CD4-positive, alpha-beta memory T cell (primary cell): ENCODE measurements at regions not wholly inside any gene's neighbourhood (a gene's known extent, or its start where the extent isn't known, plus 50 kb on each side); places are given as distances from the start of the nearest gene placed in this dataset.

Source experiments
- CTCF ChIA-PET: fragments of 350-600 bp; sonication (Branson Sonifier 250); formaldehyde crosslinking; loops from one replicate; lab custom pipeline; 2021; ENCODE audit warnings: inconsistent platforms; ENCODE audit not compliant: partially characterized antibody; lab: Charles Lee
- POLR2A ChIA-PET: fragments of 350-600 bp; sonication (Branson Sonifier 250); formaldehyde crosslinking; loops from one replicate; lab custom pipeline; 2021; ENCODE audit not compliant: partially characterized antibody; lab: Charles Lee
- DNase-seq, 5 donors: peaks; one replicate each; pipeline versions ENCODE4 v3.0.0 to v3.0.0-alpha.2; 2020 to 2022; ENCODE audit warnings: mixed read lengths in 1 of 5
- H3K27ac ChIP-seq: one replicate; pipeline ENCODE4 v1.7.0; 2013; ENCODE audit warnings: low read depth, low read length
- H3K27me3 ChIP-seq: 2 replicates; pipeline ENCODE4 v1.7.0; 2013; ENCODE audit warnings: mild to moderate bottlenecking, low read length, moderate library complexity; ENCODE audit not compliant: insufficient read depth
- H3K36me3 ChIP-seq: 2 replicates; pipeline ENCODE4 v1.7.0; 2013; ENCODE audit warnings: mild to moderate bottlenecking, low read length, moderate library complexity; ENCODE audit not compliant: insufficient read depth
- H3K4me1 ChIP-seq: 2 replicates; pipeline ENCODE4 v1.7.0; 2013; ENCODE audit warnings: mild to moderate bottlenecking, low read length, moderate library complexity; ENCODE audit not compliant: insufficient read depth
- H3K4me3 ChIP-seq, 2 donors: one replicate each; pipeline ENCODE4 v1.7.0; 2013; ENCODE audit warnings: low read length in 2 of 2, mild to moderate bottlenecking in 1 of 2
- H3K9me3 ChIP-seq, 2 donors: one replicate each; pipeline ENCODE4 v1.7.0; 2013; ENCODE audit warnings: low read length in 2 of 2, control low read depth in 1 of 2; ENCODE audit not compliant: control insufficient read depth in 1 of 2
- H3K27ac Mint-ChIP-seq, 7 donors: one replicate each; pipeline ENCODE4 v1.8.0; 2020 to 2021; ENCODE audit warnings: mixed read lengths in 7 of 7, mild to moderate bottlenecking in 6 of 7, inconsistent platforms in 3 of 7, moderate library complexity in 3 of 7
- H3K27me3 Mint-ChIP-seq, 2 donors: one replicate each; pipeline ENCODE4 v1.8.0; 2020 to 2021; ENCODE audit warnings: mixed read lengths in 2 of 2
- H3K36me3 Mint-ChIP-seq, 2 donors: one replicate each; pipeline ENCODE4 v1.8.0; 2020 to 2021; ENCODE audit warnings: mixed read lengths in 2 of 2, inconsistent platforms in 1 of 2, mild to moderate bottlenecking in 1 of 2
- H3K4me1 Mint-ChIP-seq, 4 donors: one replicate each; pipeline ENCODE4 v1.8.0; 2020 to 2021; ENCODE audit warnings: mixed read lengths in 4 of 4, mild to moderate bottlenecking in 1 of 4
- H3K4me3 Mint-ChIP-seq, 8 donors: one replicate each; pipeline ENCODE4 v1.8.0; 2020 to 2021; ENCODE audit warnings: mixed read lengths in 8 of 8, mild to moderate bottlenecking in 7 of 8, moderate library complexity in 6 of 8, inconsistent platforms in 3 of 8
- H3K9me3 Mint-ChIP-seq, 8 donors: one replicate each; pipeline ENCODE4 v1.8.0; 2020 to 2021; ENCODE audit warnings: mixed read lengths in 8 of 8, mild to moderate bottlenecking in 5 of 8, inconsistent platforms in 3 of 8, moderate library complexity in 1 of 8
- intact Hi-C: fragments of 100-400 bp; cut with micrococcal nuclease; formaldehyde crosslinking; loops from one replicate; pipeline ENCODE4 v1.15.1; 2023

- intact Hi-C loops, result no loop called here
- no peaks in the 10 kb centered on the region for H3K4me1 Mint-ChIP-seq
- ChIA-PET POLR2A (no interaction called here), CTCF (interaction anchor here (0.7 to 1.5 kb wide), 2 partner anchors 9 to 283 kb away, joined by 3 to 4 read pairs; no protein-coding TSS in a partner anchor)
- H3K27me3 Mint-ChIP-seq, result no peaks in the 10 kb centered on the region
- H3K4me3 Mint-ChIP-seq, result no peak overlapping the region
- Histone ChIP-seq H3K36me3 (no peaks in the 10 kb centered on the region), H3K27me3 (no peaks in the 10 kb centered on the region), H3K4me3 (no peak overlapping the region), H3K27ac (no peak overlapping the region), H3K4me1 (no peaks in the 10 kb centered on the region), H3K9me3 (no peaks in the 10 kb centered on the region)
- no peak overlapping the region for H3K27ac Mint-ChIP-seq
- H3K36me3 Mint-ChIP-seq, result no peaks in the 10 kb centered on the region
- no peaks in the 10 kb centered on the region for H3K9me3 Mint-ChIP-seq
- DNase-seq, result no peak
Measured at GRCh38 chr4:71268166-71268565, 70.7 kb upstream of the SLC4A4 start.

GRCh38 chr4:71269233-71269632 lies 69.6 kb upstream of the SLC4A4 start:
- no peak overlapping the region for H3K27ac Mint-ChIP-seq
- Histone ChIP-seq H3K36me3 (no peaks in the 10 kb centered on the region), H3K9me3 (no peaks in the 10 kb centered on the region), H3K27me3 (no peaks in the 10 kb centered on the region), H3K4me3 (no peak overlapping the region), H3K4me1 (no peaks in the 10 kb centered on the region), H3K27ac (no peak overlapping the region)
- no peak for DNase-seq
- CTCF ChIA-PET, result no interaction called here
- H3K36me3 Mint-ChIP-seq, result no peaks in the 10 kb centered on the region
- intact Hi-C loops, result no loop called here
- H3K9me3 Mint-ChIP-seq, result no peaks in the 10 kb centered on the region
- POLR2A ChIA-PET, result no interaction called here
- H3K4me3 Mint-ChIP-seq, result no peak overlapping the region
- peaks cover 0 to 3% (median under 1%) of the 10 kb centered on the region in 4 donors for H3K4me1 Mint-ChIP-seq
- no peaks in the 10 kb centered on the region for H3K27me3 Mint-ChIP-seq

GRCh38 chr4:71270901-71271300 lies 67.9 kb upstream of the SLC4A4 start:
- H3K4me1 Mint-ChIP-seq, result peaks cover 9 to 19% (median 13%) of the 10 kb centered on the region in 4 donors
- intact Hi-C loops, result loop anchor here (1.0 to 2.0 kb wide), 2 partner anchors 442 to 1032 kb away; no protein-coding TSS in a partner anchor

GRCh38 chr4:71272976-71273375 lies 65.8 kb upstream of the SLC4A4 start:
- H3K36me3 ChIP-seq, result no peaks in the 10 kb centered on the region
- H3K4me3 ChIP-seq, result no peak overlapping the region
- H3K27ac ChIP-seq, result no peak overlapping the region
- peaks cover 0 to 1% (median 0%) of the 10 kb centered on the region in 8 donors for H3K9me3 Mint-ChIP-seq
- no peaks in the 10 kb centered on the region for H3K27me3 ChIP-seq
- DNase-seq, result no peak
- intact Hi-C loops, result no loop called here
- no peak overlapping the region for H3K4me3 Mint-ChIP-seq
- no peaks in the 10 kb centered on the region for H3K27me3 Mint-ChIP-seq
- H3K4me1 ChIP-seq, result peaks cover 13% of the 10 kb centered on the region
- no peaks in the 10 kb centered on the region for H3K36me3 Mint-ChIP-seq
- H3K9me3 ChIP-seq, result no peaks in the 10 kb centered on the region
- ChIA-PET CTCF (no interaction called here), POLR2A (no interaction called here)
- peaks cover 14 to 32% (median 22%) of the 10 kb centered on the region in 4 donors for H3K4me1 Mint-ChIP-seq
- no peak overlapping the region for H3K27ac Mint-ChIP-seq

More at GRCh38 chr4:71270901-71271300, 67.9 kb upstream of the SLC4A4 start:
- H3K27ac ChIP-seq, result no peak overlapping the region
- H3K4me1 ChIP-seq, result peaks cover 13% of the 10 kb centered on the region
- ChIA-PET POLR2A (no interaction called here), CTCF (interaction anchor here (1.3 kb wide), 1 partner anchor 1032 kb away, joined by 3 read pairs; no protein-coding TSS in a partner anchor)
- no peaks in the 10 kb centered on the region for H3K36me3 ChIP-seq
- H3K9me3 ChIP-seq, result no peaks in the 10 kb centered on the region
- Mint-ChIP-seq H3K27me3 (no peaks in the 10 kb centered on the region), H3K4me3 (no peak overlapping the region), H3K36me3 (no peaks in the 10 kb centered on the region), H3K9me3 (no peaks in the 10 kb centered on the region), H3K27ac (no peak overlapping the region)
- H3K27me3 ChIP-seq, result no peaks in the 10 kb centered on the region
- DNase-seq, result peak in 4 of 5 donors; percentile 6 to 19 (median 14)
- no peak overlapping the region for H3K4me3 ChIP-seq

- Mint-ChIP-seq H3K36me3 (no peaks in the 10 kb centered on the region), H3K9me3 (peaks cover 0 to 1% (median 0%) of the 10 kb centered on the region in 8 donors), H3K4me3 (peak overlapping the region in 4 of 8 donors; percentile 39 to 65 (median 49)), H3K27me3 (no peaks in the 10 kb centered on the region), H3K4me1 (peaks cover 14 to 32% (median 24%) of the 10 kb centered on the region in 4 donors), H3K27ac (peak overlapping the region in 3 of 7 donors; percentile 24 to 57 (median 50))
- H3K9me3 ChIP-seq, result no peaks in the 10 kb centered on the region
- no peaks in the 10 kb centered on the region for H3K36me3 ChIP-seq
- peaks cover 13% of the 10 kb centered on the region for H3K4me1 ChIP-seq
- ChIA-PET POLR2A (no interaction called here), CTCF (no interaction called here)
- H3K27ac ChIP-seq, result no peak overlapping the region
- no peaks in the 10 kb centered on the region for H3K27me3 ChIP-seq
- intact Hi-C loops, result no loop called here
- DNase-seq, result no peak
- H3K4me3 ChIP-seq, result no peak overlapping the region
Measured at GRCh38 chr4:71275004-71275403, 63.8 kb upstream of the SLC4A4 start.

GRCh38 chr4:71275570-71275969 lies 63.2 kb upstream of the SLC4A4 start:
- Mint-ChIP-seq H3K27me3 (no peaks in the 10 kb centered on the region), H3K4me1 (peaks cover 14 to 32% (median 24%) of the 10 kb centered on the region in 4 donors), H3K36me3 (no peaks in the 10 kb centered on the region), H3K9me3 (peaks cover 0 to 4% (median 0%) of the 10 kb centered on the region in 8 donors), H3K4me3 (peak overlapping the region in 6 of 8 donors; percentile 2 to 65 (median 49)), H3K27ac (peak overlapping the region in 5 of 7 donors; percentile 22 to 73 (median 50))
- Histone ChIP-seq H3K4me1 (peaks cover 13% of the 10 kb centered on the region), H3K36me3 (no peaks in the 10 kb centered on the region), H3K27ac (no peak overlapping the region), H3K27me3 (no peaks in the 10 kb centered on the region), H3K4me3 (no peak overlapping the region), H3K9me3 (no peaks in the 10 kb centered on the region)
- DNase-seq, result peak in 2 of 5 donors; percentile 1 to 3
- POLR2A ChIA-PET, result no interaction called here
- intact Hi-C loops, result no loop called here
- CTCF ChIA-PET, result no interaction called here

GRCh38 chr4:71277353-71277752 lies 61.5 kb upstream of the SLC4A4 start:
- peaks cover 13% of the 10 kb centered on the region for H3K4me1 ChIP-seq
- H3K9me3 Mint-ChIP-seq, result peaks cover 0 to 4% (median 0%) of the 10 kb centered on the region in 8 donors
- POLR2A ChIA-PET, result interaction anchor here (0.6 kb wide), 1 partner anchor 1347 kb away, joined by 3 read pairs; no protein-coding TSS in a partner anchor
- peaks cover 14 to 32% (median 24%) of the 10 kb centered on the region in 4 donors for H3K4me1 Mint-ChIP-seq
- H3K27me3 Mint-ChIP-seq, result no peaks in the 10 kb centered on the region
- no peaks in the 10 kb centered on the region for H3K27me3 ChIP-seq
- DNase-seq, result no peak
- CTCF ChIA-PET, result interaction anchor here (0.6 to 1.3 kb wide), 2 partner anchors 10 to 259 kb away, joined by 3 read pairs; no protein-coding TSS in a partner anchor
- peak overlapping the region in 3 of 7 donors; percentile 8 to 82 (median 58) for H3K27ac Mint-ChIP-seq
- no peaks in the 10 kb centered on the region for H3K36me3 Mint-ChIP-seq
- H3K27ac ChIP-seq, result no peak overlapping the region
- no peaks in the 10 kb centered on the region for H3K9me3 ChIP-seq
- no peak overlapping the region for H3K4me3 ChIP-seq
- intact Hi-C loops, result no loop called here
- H3K36me3 ChIP-seq, result no peaks in the 10 kb centered on the region
- H3K4me3 Mint-ChIP-seq, result peak overlapping the region in 1 of 8 donors; percentile 12
